ENCODE measurements at regions not wholly inside any gene's neighbourhood (a gene's known extent, or its start where the extent isn't known, plus 50 kb on each side); places are given as distances from the start of the nearest gene placed in this dataset.

DNA sequence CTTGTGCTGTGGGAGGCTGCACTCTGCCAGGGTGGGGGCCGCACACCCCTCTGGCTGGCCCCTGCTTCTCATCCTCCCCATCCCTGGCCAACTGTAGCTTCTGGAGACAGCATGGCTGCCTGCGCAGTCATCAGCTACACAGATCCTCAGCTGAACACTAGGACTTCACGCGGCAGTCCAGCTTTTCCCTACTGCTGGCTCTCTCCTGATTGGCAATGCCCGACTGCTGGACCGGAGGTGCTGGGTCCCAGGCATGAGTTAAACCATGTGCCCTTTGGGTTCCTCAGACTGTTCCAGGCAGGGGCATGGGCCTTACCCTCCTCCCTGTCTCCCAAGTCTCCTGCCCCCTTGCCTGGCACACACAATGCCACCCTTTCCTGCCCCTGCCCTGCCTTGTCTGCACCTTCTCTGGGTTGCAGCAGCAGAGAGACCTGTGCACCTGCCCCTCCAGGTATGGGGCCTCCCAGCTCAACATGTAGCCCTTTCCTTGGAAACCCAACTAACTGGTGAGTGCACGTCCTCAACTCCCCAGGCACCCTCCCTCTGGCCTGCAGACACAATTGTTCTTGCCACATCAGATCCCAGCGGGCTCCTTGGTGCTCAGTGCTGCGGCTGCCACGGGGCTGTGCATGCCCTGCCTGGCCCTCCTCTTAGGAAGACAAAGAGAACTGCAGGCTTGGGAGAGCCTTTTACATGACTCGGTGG is 1039.2 kb downstream of the TBC1D22A start:
- no peaks in the 10 kb centered on the region for H3K36me3 ChIP-seq (replicated peaks in 1 of 2)

DNA sequence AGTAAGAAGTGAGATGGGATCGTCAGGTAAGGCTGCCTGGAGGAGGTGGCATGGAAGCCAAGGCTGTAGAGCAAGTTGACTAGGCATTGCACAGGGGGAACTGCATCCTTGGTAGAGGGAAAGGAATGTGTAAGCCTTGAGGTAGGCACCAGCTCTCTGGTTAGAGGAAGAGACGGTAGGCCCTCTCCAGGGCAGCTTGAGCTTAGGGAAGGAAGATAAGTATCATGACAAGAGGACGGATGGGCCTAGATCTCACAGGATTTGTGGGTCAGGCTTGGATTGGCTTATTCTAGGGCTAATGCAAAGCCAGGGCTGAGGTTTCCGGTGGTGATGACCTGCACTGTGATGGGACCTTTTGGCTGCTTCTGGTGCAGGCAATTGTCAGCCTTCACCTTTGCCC is 1035.8 kb downstream of the TBC1D22A start:
- H3K4me1 ChIP-seq (replicated peaks in 1 of 2) = no peaks in the 10 kb centered on the region
- H3K4me3 ChIP-seq = no peak overlapping the region
- H3K36me3 ChIP-seq (replicated peaks in 1 of 2) = no peaks in the 10 kb centered on the region
- no peak for TF ChIP-seq POLR2A (IDR thresholded peaks at IDR 0.05)
- TF ChIP-seq, protein P1, sequence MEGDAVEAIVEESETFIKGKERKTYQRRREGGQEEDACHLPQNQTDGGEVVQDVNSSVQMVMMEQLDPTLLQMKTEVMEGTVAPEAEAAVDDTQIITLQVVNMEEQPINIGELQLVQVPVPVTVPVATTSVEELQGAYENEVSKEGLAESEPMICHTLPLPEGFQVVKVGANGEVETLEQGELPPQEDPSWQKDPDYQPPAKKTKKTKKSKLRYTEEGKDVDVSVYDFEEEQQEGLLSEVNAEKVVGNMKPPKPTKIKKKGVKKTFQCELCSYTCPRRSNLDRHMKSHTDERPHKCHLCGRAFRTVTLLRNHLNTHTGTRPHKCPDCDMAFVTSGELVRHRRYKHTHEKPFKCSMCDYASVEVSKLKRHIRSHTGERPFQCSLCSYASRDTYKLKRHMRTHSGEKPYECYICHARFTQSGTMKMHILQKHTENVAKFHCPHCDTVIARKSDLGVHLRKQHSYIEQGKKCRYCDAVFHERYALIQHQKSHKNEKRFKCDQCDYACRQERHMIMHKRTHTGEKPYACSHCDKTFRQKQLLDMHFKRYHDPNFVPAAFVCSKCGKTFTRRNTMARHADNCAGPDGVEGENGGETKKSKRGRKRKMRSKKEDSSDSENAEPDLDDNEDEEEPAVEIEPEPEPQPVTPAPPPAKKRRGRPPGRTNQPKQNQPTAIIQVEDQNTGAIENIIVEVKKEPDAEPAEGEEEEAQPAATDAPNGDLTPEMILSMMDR (IDR thresholded peaks at IDR 0.05) = no peak
- intact Hi-C loops (cut with DNase I) = no loop called here
- H3K27me3 ChIP-seq = no peaks in the 10 kb centered on the region
- WGBS, 4 donors = 79 to 85% (median 82%) methylated on average over 4 of the region's 4 CpGs
- peak in 1 of 7 donors; percentile 34 for DNase-seq
- H3K9me3 ChIP-seq (replicated peaks in 1 of 3) = no peaks in the 10 kb centered on the region
- H3K27ac ChIP-seq = no peak overlapping the region

More for the DNA sequence above, 1039.2 kb downstream of the TBC1D22A start:
- peak in 1 of 7 donors; percentile 28 for DNase-seq
- H3K27ac ChIP-seq = no peak overlapping the region
- TF ChIP-seq, protein P1 (IDR thresholded peaks at IDR 0.05) = no peak
- no peak for TF ChIP-seq POLR2A (IDR thresholded peaks at IDR 0.05)
- no peaks in the 10 kb centered on the region for H3K9me3 ChIP-seq (replicated peaks in 1 of 3)
- WGBS, 4 donors = 76 to 91% (median 82%) methylated on average over 5 to 11 of the region's 11 CpGs
- H3K4me3 ChIP-seq = no peak overlapping the region
- intact Hi-C loops (cut with DNase I) = no loop called here
- H3K4me1 ChIP-seq (replicated peaks in 1 of 2) = no peaks in the 10 kb centered on the region
- H3K27me3 ChIP-seq = no peaks in the 10 kb centered on the region

DNA sequence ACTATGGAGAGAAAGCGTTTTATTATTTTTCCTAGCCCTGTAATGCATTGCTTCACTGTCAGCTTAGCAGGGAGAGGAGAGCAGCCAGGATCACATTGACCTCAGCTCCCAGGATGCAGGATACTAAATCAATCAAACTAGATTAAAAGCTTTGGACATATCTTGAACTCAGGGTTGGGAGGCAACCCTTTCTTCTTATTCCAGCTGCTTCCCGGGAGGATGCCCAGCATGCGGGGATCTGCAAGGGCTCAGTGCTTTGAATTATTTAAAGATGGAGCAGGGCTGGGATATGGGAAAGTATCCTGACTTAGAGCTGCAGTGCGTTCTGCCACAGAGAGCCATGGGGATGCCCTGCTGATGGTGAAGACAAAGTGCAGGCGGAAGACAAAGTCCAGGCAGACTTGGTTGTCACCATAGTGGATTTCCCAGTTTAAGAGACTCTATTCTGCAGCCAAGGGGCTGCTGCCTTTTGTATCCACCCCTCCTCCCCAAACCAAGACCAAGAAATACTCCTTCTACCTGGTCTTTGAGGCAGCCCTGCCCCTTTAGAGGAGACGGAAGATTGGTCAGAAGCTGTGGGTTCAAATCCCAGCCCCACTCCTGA is 1035.0 kb downstream of the TBC1D22A start:
- intact Hi-C loops (cut with DNase I) = no loop called here
- no peak for DNase-seq
- whole genome bisulfite sequencing, 4 donors = 62 to 72% (median 70%) methylated on average over 5 to 6 of the region's 6 CpGs
- H3K4me3 ChIP-seq = no peak overlapping the region
- no peak overlapping the region for H3K27ac ChIP-seq
- H3K4me1 ChIP-seq (replicated peaks in 1 of 2) = no peaks in the 10 kb centered on the region
- H3K36me3 ChIP-seq (replicated peaks in 1 of 2) = no peaks in the 10 kb centered on the region
- TF ChIP-seq, protein P1 (IDR thresholded peaks at IDR 0.05) = no peak
- no peak for TF ChIP-seq POLR2A (IDR thresholded peaks at IDR 0.05)
- H3K27me3 ChIP-seq = no peaks in the 10 kb centered on the region
- H3K9me3 ChIP-seq (replicated peaks in 1 of 3) = no peaks in the 10 kb centered on the region

DNA sequence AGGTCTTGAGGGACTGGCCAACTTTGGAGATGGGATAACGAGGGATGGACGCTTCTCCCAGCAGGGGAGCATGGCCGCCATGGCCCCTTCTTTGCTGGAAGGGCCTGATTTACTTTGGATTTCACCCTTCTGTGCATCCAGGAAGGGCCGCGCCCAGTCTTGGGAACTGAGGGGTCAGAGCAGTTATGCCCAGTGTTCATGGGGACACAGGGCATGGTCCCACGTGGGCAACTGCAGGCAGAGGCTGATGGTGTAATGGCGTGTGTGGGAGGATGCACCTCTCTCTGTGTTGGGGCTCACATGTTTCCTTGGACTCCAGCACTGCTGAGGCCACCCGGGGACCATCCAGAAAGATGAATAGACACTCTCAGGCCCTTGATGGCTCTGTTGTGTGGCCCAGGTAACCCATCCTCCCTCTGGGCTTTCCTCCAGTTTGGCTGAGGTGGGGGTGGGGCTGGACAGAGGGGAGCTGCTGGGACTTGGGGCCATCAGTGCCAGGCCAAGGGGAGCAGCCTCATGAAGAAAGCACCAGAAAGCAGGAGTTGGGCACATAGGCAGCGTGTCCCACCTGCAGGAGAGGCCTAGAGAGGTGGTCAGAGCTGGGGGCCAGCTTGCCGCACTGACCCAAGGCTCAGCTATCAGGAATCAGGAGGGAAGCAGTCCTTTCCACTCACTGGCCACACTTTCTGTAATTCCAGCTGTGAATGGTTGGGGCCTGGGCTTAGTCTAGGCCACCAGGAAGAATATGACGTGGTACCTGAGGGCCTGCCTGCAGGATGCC is 1033.9 kb downstream of the TBC1D22A start:
- 82 to 93% (median 90%) methylated on average over 9 to 11 of the region's 11 CpGs for WGBS, 4 donors
- Histone ChIP-seq H3K9me3 (replicated peaks in 1 of 3) (no peaks in the 10 kb centered on the region), H3K4me3 (no peak overlapping the region), H3K4me1 (replicated peaks in 1 of 2) (no peaks in the 10 kb centered on the region), H3K36me3 (replicated peaks in 1 of 2) (no peaks in the 10 kb centered on the region), H3K27ac (no peak overlapping the region), H3K27me3 (no peaks in the 10 kb centered on the region)
- TF ChIP-seq, protein P1 (IDR thresholded peaks at IDR 0.05) = no peak
- no peak for TF ChIP-seq POLR2A (IDR thresholded peaks at IDR 0.05)
- intact Hi-C loops (cut with DNase I) = no loop called here
- peak in 2 of 7 donors; percentile 4 to 7 for DNase-seq

All from adrenal gland (tissue), 9 donors.